ENCODE measurements at regions not wholly inside any gene's neighbourhood (a gene's known extent, or its start where the extent isn't known, plus 50 kb on each side); places are given as distances from the start of the nearest gene placed in this dataset.

- FAIRE-seq (no peak), DNase-seq (ENCODE audit: low read depth, low spot score) (no peak)
- intact Hi-C loops (cut with micrococcal nuclease), result no loop called here
- Histone ChIP-seq H3K9ac (replicated peaks; ENCODE audit: extremely low read depth, insufficient read depth, low read length) (no peak overlapping the region), H3K4me2 (ENCODE audit: insufficient read depth, low read length) (no peak overlapping the region), H3K27ac (ENCODE audit: insufficient read depth, low read depth, low read length) (no peak overlapping the region), H3K36me3 (ENCODE audit: control insufficient read depth in 2 of 2, extremely low read depth in 1 of 2, insufficient read depth in 2 of 2, low read length in 2 of 2) (no peaks in the 10 kb centered on the region), H3K27me3 (ENCODE audit: control insufficient read depth in 2 of 2, insufficient read depth in 2 of 2, low read length in 2 of 2) (no peaks in the 10 kb centered on the region), H4K20me1 (replicated peaks; ENCODE audit: control insufficient read depth, extremely low read depth, insufficient read depth, low read length) (no peaks in the 10 kb centered on the region), H3K9me3 (replicated peaks; ENCODE audit: control insufficient read depth, insufficient read depth, low read length) (no peaks in the 10 kb centered on the region), H3K9me1 (replicated peaks; ENCODE audit: control insufficient read depth, extremely low read depth, insufficient read depth, low read length) (no peaks in the 10 kb centered on the region), H3K4me1 (ENCODE audit: control insufficient read depth, extremely low read depth, insufficient read depth, low read length) (no peaks in the 10 kb centered on the region), H3K79me2 (ENCODE audit: control insufficient read depth, insufficient read depth, low read length) (no peaks in the 10 kb centered on the region), H2AFZ (ENCODE audit: low read depth, low read length) (no peak overlapping the region), H3K4me3 (replicated peaks in 1 of 3; ENCODE audit: insufficient read depth in 1 of 3, low read depth in 1 of 3, low read length in 3 of 3) (no peak overlapping the region)
- ChIA-PET POLR2A (no interaction called here), CTCF (no interaction called here)
- dilution Hi-C loops (cut with MboI; ENCODE audit: extremely low pct_ligation_motif_present, low sequenced_read_pairs), result no loop called here
- no TSS peak for BruUV-seq (replicated peaks)
- no peak for TF ChIP-seq GATA2 (IDR thresholded peaks at IDR 0.05; ENCODE audit: insufficient read depth, insufficient read length, low read depth, low read length)
Observed at GRCh38 chr5:125587631-125588030, 835.6 kb upstream of the GRAMD2B start.

- Histone ChIP-seq H2AFZ (ENCODE audit: low read depth, low read length) (no peak overlapping the region), H3K79me2 (ENCODE audit: control insufficient read depth, insufficient read depth, low read length) (no peaks in the 10 kb centered on the region), H3K9me1 (replicated peaks; ENCODE audit: control insufficient read depth, extremely low read depth, insufficient read depth, low read length) (no peaks in the 10 kb centered on the region), H4K20me1 (replicated peaks; ENCODE audit: control insufficient read depth, extremely low read depth, insufficient read depth, low read length) (no peaks in the 10 kb centered on the region), H3K9ac (replicated peaks; ENCODE audit: extremely low read depth, insufficient read depth, low read length) (no peak overlapping the region), H3K4me3 (replicated peaks in 1 of 3; ENCODE audit: insufficient read depth in 1 of 3, low read depth in 1 of 3, low read length in 3 of 3) (no peak overlapping the region), H3K36me3 (ENCODE audit: control insufficient read depth in 2 of 2, extremely low read depth in 1 of 2, insufficient read depth in 2 of 2, low read length in 2 of 2) (no peaks in the 10 kb centered on the region), H3K27me3 (ENCODE audit: control insufficient read depth in 2 of 2, insufficient read depth in 2 of 2, low read length in 2 of 2) (no peaks in the 10 kb centered on the region), H3K27ac (ENCODE audit: insufficient read depth, low read depth, low read length) (no peak overlapping the region), H3K4me1 (ENCODE audit: control insufficient read depth, extremely low read depth, insufficient read depth, low read length) (no peaks in the 10 kb centered on the region), H3K9me3 (replicated peaks; ENCODE audit: control insufficient read depth, insufficient read depth, low read length) (no peaks in the 10 kb centered on the region), H3K4me2 (ENCODE audit: insufficient read depth, low read length) (no peak overlapping the region)
- no TSS peak for BruUV-seq (replicated peaks)
- ChIA-PET CTCF (interaction anchor here (0.9 kb wide), 1 partner anchor 12 kb away, joined by 3 read pairs; no protein-coding TSS in a partner anchor), POLR2A (no interaction called here)
- no peak for FAIRE-seq
- no peak for TF ChIP-seq EZH2 (IDR thresholded peaks at IDR 0.05; ENCODE audit: borderline replicate concordance, low read depth, low read length, severe bottlenecking)
- no peak for TF ChIP-seq FOS (IDR thresholded peaks at IDR 0.05; ENCODE audit: borderline replicate concordance, insufficient read depth, low read length)
- TF ChIP-seq, protein P1, sequence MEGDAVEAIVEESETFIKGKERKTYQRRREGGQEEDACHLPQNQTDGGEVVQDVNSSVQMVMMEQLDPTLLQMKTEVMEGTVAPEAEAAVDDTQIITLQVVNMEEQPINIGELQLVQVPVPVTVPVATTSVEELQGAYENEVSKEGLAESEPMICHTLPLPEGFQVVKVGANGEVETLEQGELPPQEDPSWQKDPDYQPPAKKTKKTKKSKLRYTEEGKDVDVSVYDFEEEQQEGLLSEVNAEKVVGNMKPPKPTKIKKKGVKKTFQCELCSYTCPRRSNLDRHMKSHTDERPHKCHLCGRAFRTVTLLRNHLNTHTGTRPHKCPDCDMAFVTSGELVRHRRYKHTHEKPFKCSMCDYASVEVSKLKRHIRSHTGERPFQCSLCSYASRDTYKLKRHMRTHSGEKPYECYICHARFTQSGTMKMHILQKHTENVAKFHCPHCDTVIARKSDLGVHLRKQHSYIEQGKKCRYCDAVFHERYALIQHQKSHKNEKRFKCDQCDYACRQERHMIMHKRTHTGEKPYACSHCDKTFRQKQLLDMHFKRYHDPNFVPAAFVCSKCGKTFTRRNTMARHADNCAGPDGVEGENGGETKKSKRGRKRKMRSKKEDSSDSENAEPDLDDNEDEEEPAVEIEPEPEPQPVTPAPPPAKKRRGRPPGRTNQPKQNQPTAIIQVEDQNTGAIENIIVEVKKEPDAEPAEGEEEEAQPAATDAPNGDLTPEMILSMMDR (IDR thresholded peaks at IDR 0.05; ENCODE audit: extremely low read depth in 1 of 2, insufficient read depth in 1 of 2, low read depth in 1 of 2, low read length in 2 of 2), result no peak
- TF ChIP-seq POLR2A (IDR thresholded peaks at IDR 0.05; ENCODE audit: low read depth, low read length), result no peak
- TF ChIP-seq, protein P2, sequence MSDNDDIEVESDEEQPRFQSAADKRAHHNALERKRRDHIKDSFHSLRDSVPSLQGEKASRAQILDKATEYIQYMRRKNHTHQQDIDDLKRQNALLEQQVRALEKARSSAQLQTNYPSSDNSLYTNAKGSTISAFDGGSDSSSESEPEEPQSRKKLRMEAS (IDR thresholded peaks at IDR 0.05; ENCODE audit: insufficient read depth, insufficient read length), result no peak
- TF ChIP-seq GATA2 (IDR thresholded peaks at IDR 0.05; ENCODE audit: insufficient read depth, insufficient read length, low read depth, low read length), result no peak
- no peak for TF ChIP-seq MYC (IDR thresholded peaks at IDR 0.05; ENCODE audit: low read depth, low read length)
- TF ChIP-seq POLR2AphosphoS5 (IDR thresholded peaks at IDR 0.05; ENCODE audit: insufficient read depth, low read depth, low read length), result no peak
- TF ChIP-seq JUN (IDR thresholded peaks at IDR 0.05; ENCODE audit: borderline replicate concordance, insufficient read depth, insufficient read length, low read depth), result no peak
- dilution Hi-C loops (cut with MboI; ENCODE audit: extremely low pct_ligation_motif_present, low sequenced_read_pairs) (no loop called here), intact Hi-C loops (cut with micrococcal nuclease) (no loop called here)
- no peak for DNase-seq (ENCODE audit: low read depth, low spot score)
Observed at GRCh38 chr5:125592856-125593255, 830.4 kb upstream of the GRAMD2B start.

All from endothelial cell of umbilical vein (primary cell).